KMS-11 (cell line): ENCODE measurements at regions not wholly inside any gene's neighbourhood (a gene's known extent, or its start where the extent isn't known, plus 50 kb on each side); places are given as distances from the start of the nearest gene placed in this dataset.

Source experiments
- H2AFZ ChIP-seq: fragments of 200-600 bp; sonication (generic); 2 replicates; pipeline ENCODE4 v1.6.1; 2016; ENCODE audit warnings: antibody characterized with exemption, mixed run types, low read depth
- H3K27ac ChIP-seq: fragments of 200-600 bp; sonication (generic); 2 replicates; pipeline ENCODE4 v1.6.1; 2016; ENCODE audit warnings: mild to moderate bottlenecking, mixed run types
- H3K27me3 ChIP-seq: fragments of 200-600 bp; sonication (generic); 2 replicates; pipeline ENCODE4 v1.6.1; 2017; ENCODE audit warnings: mild to moderate bottlenecking, low read depth, mixed run types, moderate library complexity; ENCODE audit not compliant: insufficient read depth
- H3K36me3 ChIP-seq: fragments of 200-600 bp; sonication (generic); 2 replicates; pipeline ENCODE4 v1.6.1; 2017; ENCODE audit warnings: mild to moderate bottlenecking, mixed run types; ENCODE audit not compliant: insufficient read depth
- H3K4me1 ChIP-seq: fragments of 200-600 bp; sonication (generic); 2 replicates; pipeline ENCODE4 v1.6.1; 2016; ENCODE audit warnings: mild to moderate bottlenecking, low read depth, mixed run types; ENCODE audit not compliant: poor library complexity, severe bottlenecking
- H3K4me2 ChIP-seq: fragments of 200-600 bp; sonication (generic); 2 replicates; pipeline ENCODE4 v1.7.0; 2016; ENCODE audit warnings: mild to moderate bottlenecking, mixed run types
- H3K4me3 ChIP-seq: fragments of 200-600 bp; sonication (generic); IDR thresholded peaks from 2 replicates; pipeline ENCODE4 v1.6.1; 2017; ENCODE audit warnings: low read depth, low read length, mixed read lengths; ENCODE audit not compliant: insufficient read depth
- H3K79me2 ChIP-seq: fragments of 200-600 bp; sonication (generic); 2 replicates; pipeline ENCODE4 v1.6.1; 2016; ENCODE audit warnings: low read depth, mixed run types; ENCODE audit not compliant: insufficient read depth
- H3K9ac ChIP-seq: fragments of 200-600 bp; sonication (generic); 2 replicates; pipeline ENCODE4 v1.6.1; 2016; ENCODE audit warnings: mild to moderate bottlenecking, mixed run types
- H4K20me1 ChIP-seq: fragments of 200-600 bp; sonication (generic); 2 replicates; pipeline ENCODE4 v1.6.1; 2016; ENCODE audit warnings: mild to moderate bottlenecking, mixed run types; ENCODE audit not compliant: insufficient read depth
- TF ChIP-seq, protein P1 (sequence below): fragments of 200-600 bp; sonication (generic); conservative IDR thresholded peaks from 2 replicates; pipeline ENCODE4 v1.6.1; 2017; ENCODE audit warnings: low read depth, mild to moderate bottlenecking, antibody characterized with exemption, low read length, moderate library complexity, mixed read lengths

DNA sequence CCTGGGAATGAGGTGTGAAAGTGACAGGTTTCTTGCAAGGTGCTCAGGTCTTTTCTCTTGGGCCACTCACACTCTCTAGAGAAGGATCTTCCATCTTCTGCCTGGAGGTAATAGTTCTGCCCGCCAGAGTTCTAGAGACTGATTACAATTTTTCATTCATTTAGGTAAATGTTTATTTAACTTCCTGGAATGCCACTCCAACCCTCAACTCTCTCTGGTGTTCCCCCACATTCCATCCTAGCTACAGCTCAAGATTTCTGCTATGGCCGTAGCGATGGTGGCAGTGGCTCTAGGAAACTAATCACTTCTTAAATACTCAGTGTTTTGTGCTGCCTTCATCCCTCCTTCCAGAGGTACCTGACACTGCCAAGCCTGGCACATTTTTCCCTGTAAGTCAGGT, 174.6 kb downstream of the WDR11 start:
- no peak overlapping the region for H3K9ac ChIP-seq
- no peak overlapping the region for H2AFZ ChIP-seq
- no peaks in the 10 kb centered on the region for H3K4me1 ChIP-seq
- H3K4me3 ChIP-seq, result no peak overlapping the region
- H4K20me1 ChIP-seq, result no peaks in the 10 kb centered on the region
- H3K4me2 ChIP-seq, result no peak overlapping the region
- H3K27me3 ChIP-seq, result no peaks in the 10 kb centered on the region
- H3K36me3 ChIP-seq, result no peaks in the 10 kb centered on the region
- H3K79me2 ChIP-seq, result no peaks in the 10 kb centered on the region
- TF ChIP-seq, protein P1, sequence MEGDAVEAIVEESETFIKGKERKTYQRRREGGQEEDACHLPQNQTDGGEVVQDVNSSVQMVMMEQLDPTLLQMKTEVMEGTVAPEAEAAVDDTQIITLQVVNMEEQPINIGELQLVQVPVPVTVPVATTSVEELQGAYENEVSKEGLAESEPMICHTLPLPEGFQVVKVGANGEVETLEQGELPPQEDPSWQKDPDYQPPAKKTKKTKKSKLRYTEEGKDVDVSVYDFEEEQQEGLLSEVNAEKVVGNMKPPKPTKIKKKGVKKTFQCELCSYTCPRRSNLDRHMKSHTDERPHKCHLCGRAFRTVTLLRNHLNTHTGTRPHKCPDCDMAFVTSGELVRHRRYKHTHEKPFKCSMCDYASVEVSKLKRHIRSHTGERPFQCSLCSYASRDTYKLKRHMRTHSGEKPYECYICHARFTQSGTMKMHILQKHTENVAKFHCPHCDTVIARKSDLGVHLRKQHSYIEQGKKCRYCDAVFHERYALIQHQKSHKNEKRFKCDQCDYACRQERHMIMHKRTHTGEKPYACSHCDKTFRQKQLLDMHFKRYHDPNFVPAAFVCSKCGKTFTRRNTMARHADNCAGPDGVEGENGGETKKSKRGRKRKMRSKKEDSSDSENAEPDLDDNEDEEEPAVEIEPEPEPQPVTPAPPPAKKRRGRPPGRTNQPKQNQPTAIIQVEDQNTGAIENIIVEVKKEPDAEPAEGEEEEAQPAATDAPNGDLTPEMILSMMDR, result no peak
- no peak overlapping the region for H3K27ac ChIP-seq

DNA sequence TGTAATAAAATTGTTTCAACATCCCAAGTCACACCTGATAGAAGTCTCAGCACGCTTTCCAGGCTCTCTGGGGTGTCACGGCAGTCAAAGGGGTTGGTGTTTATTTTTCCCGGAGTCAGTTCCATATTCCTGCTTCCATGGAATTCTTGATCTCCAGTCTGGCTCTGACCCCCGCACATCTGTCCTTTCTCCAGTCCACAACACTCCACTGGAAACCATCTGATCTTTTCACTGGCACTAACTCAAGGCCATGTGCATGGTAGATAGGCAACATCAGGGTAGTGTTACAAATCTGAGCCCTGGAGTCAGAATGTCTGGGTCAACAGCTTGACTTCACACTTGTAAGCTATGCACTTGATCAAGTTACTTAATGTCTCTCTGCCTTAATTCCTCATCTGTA, 176.2 kb downstream of the WDR11 start:
- H4K20me1 ChIP-seq, result no peaks in the 10 kb centered on the region
- TF ChIP-seq, protein P1, result no peak
- no peaks in the 10 kb centered on the region for H3K36me3 ChIP-seq
- H3K27ac ChIP-seq, result no peak overlapping the region
- no peaks in the 10 kb centered on the region for H3K4me1 ChIP-seq
- H2AFZ ChIP-seq, result no peak overlapping the region
- H3K4me2 ChIP-seq, result no peak overlapping the region
- H3K27me3 ChIP-seq, result no peaks in the 10 kb centered on the region
- no peak overlapping the region for H3K9ac ChIP-seq
- H3K4me3 ChIP-seq, result no peak overlapping the region
- no peaks in the 10 kb centered on the region for H3K79me2 ChIP-seq

DNA sequence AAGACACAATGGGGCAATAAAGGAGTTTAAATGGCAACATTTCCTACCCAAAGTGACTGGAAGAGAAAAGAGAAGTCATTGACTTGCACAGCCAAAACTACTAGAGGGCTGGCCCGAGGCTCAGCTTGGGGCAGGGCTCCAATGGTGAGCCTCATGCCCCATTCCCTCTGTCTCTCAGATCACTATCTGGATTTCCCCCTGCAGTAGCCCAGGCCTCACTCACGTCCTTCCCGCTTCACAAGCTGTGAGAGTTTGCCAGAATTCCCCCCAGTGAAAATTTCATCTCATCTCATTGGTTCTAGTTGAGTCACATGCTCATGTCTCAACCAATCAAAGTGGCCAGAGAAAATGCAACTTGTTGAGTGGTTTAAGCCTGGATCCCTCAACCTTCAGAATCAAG, 181.3 kb downstream of the WDR11 start:
- Histone ChIP-seq H2AFZ (no peak overlapping the region), H3K27ac (no peak overlapping the region)

DNA sequence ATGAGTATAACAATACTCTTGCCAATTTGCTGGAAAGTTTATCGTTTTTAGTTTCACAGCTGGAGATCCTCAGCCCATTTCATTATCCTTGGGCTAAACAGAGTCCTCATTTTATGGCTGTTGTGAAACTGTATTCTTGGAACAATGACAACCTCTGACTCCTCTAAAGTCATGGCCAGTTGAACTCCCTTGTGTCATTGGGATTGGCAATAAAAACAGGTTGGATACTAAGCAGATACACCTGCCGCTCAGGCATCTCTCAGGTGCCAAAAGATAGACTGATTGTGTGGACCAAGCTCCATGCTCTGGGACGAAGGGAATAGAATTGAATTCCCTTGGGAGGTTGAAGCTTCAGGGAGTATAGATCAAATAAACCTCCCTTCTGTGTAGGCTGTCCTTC, 182.2 kb downstream of the WDR11 start:
- Histone ChIP-seq H3K4me3 (no peak overlapping the region), H4K20me1 (no peaks in the 10 kb centered on the region), H3K4me2 (no peak overlapping the region), H3K36me3 (no peaks in the 10 kb centered on the region), H3K27ac (no peak overlapping the region), H3K9ac (no peak overlapping the region), H3K79me2 (no peaks in the 10 kb centered on the region), H2AFZ (no peak overlapping the region), H3K4me1 (no peaks in the 10 kb centered on the region), H3K27me3 (no peaks in the 10 kb centered on the region)
- TF ChIP-seq, protein P1, result no peak

More for the DNA sequence above, 181.3 kb downstream of the WDR11 start:
- Histone ChIP-seq H3K36me3 (no peaks in the 10 kb centered on the region), H3K79me2 (no peaks in the 10 kb centered on the region), H4K20me1 (no peaks in the 10 kb centered on the region), H3K4me1 (no peaks in the 10 kb centered on the region), H3K4me2 (no peak overlapping the region), H3K4me3 (no peak overlapping the region), H3K9ac (no peak overlapping the region), H3K27me3 (no peaks in the 10 kb centered on the region)
- TF ChIP-seq, protein P1, result no peak
